Trophoblast cell (in vitro differentiated cells and primary cell): ENCODE measurements at regions not wholly inside any gene's neighbourhood (a gene's known extent, or its start where the extent isn't known, plus 50 kb on each side); places are given as distances from the start of the nearest gene placed in this dataset.
"Not testable (repeated sequence)": the region's sequence is repeated elsewhere in the genome, so short reads cannot be mapped to it uniquely, and the experiment has no call there.

Experiments used
- DNase-seq, 2 donors: peaks; one replicate each; pipeline ENCODE4 v3.0.0-alpha.2; 2016
- H2AFZ ChIP-seq: 2 replicates; pipeline ENCODE4 v1.6.1; 2013; ENCODE audit warnings: low read length, moderate library complexity, mild to moderate bottlenecking; ENCODE audit not compliant: insufficient read depth, poor library complexity
- H2AK5ac ChIP-seq: 2 replicates; pipeline ENCODE4 v1.6.1; 2013; ENCODE audit warnings: mild to moderate bottlenecking, low read length
- H2BK120ac ChIP-seq: 2 replicates; pipeline ENCODE4 v1.6.1; 2013; ENCODE audit warnings: low read length, mild to moderate bottlenecking, moderate library complexity; ENCODE audit not compliant: insufficient read depth, poor library complexity
- H2BK12ac ChIP-seq: 2 replicates; pipeline ENCODE4 v1.6.1; 2013; ENCODE audit warnings: mild to moderate bottlenecking, low read length, moderate library complexity
- H2BK5ac ChIP-seq: 2 replicates; pipeline ENCODE4 v1.6.1; 2013; ENCODE audit warnings: low read length, low read depth, moderate library complexity, mild to moderate bottlenecking; ENCODE audit not compliant: poor library complexity
- H3K14ac ChIP-seq: 2 replicates; pipeline ENCODE4 v1.6.1; 2013; ENCODE audit warnings: mild to moderate bottlenecking, low read length
- H3K18ac ChIP-seq: 2 replicates; pipeline ENCODE4 v1.6.1; 2013; ENCODE audit warnings: mild to moderate bottlenecking, low read length
- H3K23ac ChIP-seq: 2 replicates; pipeline ENCODE4 v1.6.1; 2013; ENCODE audit warnings: low read length
- H3K27ac ChIP-seq: 2 replicates; pipeline ENCODE4 v1.5.1; 2013; ENCODE audit warnings: low read depth, mild to moderate bottlenecking, inconsistent platforms, low read length, moderate library complexity
- H3K27me3 ChIP-seq: 2 replicates; pipeline ENCODE4 v1.6.1; 2013; ENCODE audit warnings: inconsistent platforms, mild to moderate bottlenecking, low read length, moderate library complexity; ENCODE audit not compliant: insufficient read depth
- H3K36me3 ChIP-seq, 2 experiments: 1 replicate in 1 of 2; 2 replicates in 1 of 2; pipeline ENCODE4 v1.6.1; 2013; ENCODE audit warnings: low read length in 2 of 2, mild to moderate bottlenecking in 2 of 2, moderate library complexity in 1 of 2; ENCODE audit not compliant: insufficient read depth in 2 of 2, control insufficient read depth in 1 of 2
- H3K4ac ChIP-seq: 2 replicates; pipeline ENCODE4 v1.6.1; 2013; ENCODE audit warnings: low read depth, mild to moderate bottlenecking, low read length, moderate library complexity
- H3K4me1 ChIP-seq, 2 experiments: 1 replicate in 1 of 2; 2 replicates in 1 of 2; pipeline ENCODE4 v1.6.1; 2013; ENCODE audit warnings: low read length in 2 of 2, mild to moderate bottlenecking in 2 of 2, moderate library complexity in 1 of 2; ENCODE audit not compliant: insufficient read depth in 2 of 2, control insufficient read depth in 1 of 2
- H3K4me2 ChIP-seq: 2 replicates; pipeline ENCODE4 v1.6.1; 2013; ENCODE audit warnings: inconsistent platforms, mild to moderate bottlenecking, low read length, moderate library complexity
- H3K4me3 ChIP-seq: 2 replicates; pipeline ENCODE4 v1.5.1; 2013; ENCODE audit warnings: mild to moderate bottlenecking, low read depth, low read length, inconsistent platforms
- H3K79me1 ChIP-seq: one replicate; pipeline ENCODE4 v1.6.1; 2013; ENCODE audit warnings: low read length
- H3K79me2 ChIP-seq: 2 replicates; pipeline ENCODE4 v1.6.1; 2013; ENCODE audit warnings: low read length, mild to moderate bottlenecking; ENCODE audit not compliant: control insufficient read depth, insufficient read depth, poor library complexity
- H3K9ac ChIP-seq: 2 replicates; pipeline ENCODE4 v1.6.1; 2013; ENCODE audit warnings: mild to moderate bottlenecking, low read length
- H3K9me3 ChIP-seq: 2 replicates; pipeline ENCODE4 v1.6.1; 2013; ENCODE audit warnings: low read depth, mild to moderate bottlenecking, control low read depth, inconsistent platforms, low read length; ENCODE audit not compliant: insufficient read depth
- H4K12ac ChIP-seq: 2 replicates; pipeline ENCODE4 v1.6.1; 2013; ENCODE audit warnings: low read depth, mild to moderate bottlenecking, low read length, moderate library complexity
- H4K8ac ChIP-seq: 2 replicates; pipeline ENCODE4 v1.6.1; 2013; ENCODE audit warnings: low read depth, mild to moderate bottlenecking, low read length, moderate library complexity
- H4K91ac ChIP-seq: one replicate; pipeline ENCODE4 v1.6.1; 2013; ENCODE audit warnings: low read depth, mild to moderate bottlenecking, low read length, moderate library complexity
- WGBS: extraction: QIAGEN DNeasy Blood & Tissue Kit; methylation state at CpG from one replicate; pipeline ENCODE4 v1.1.7; 2013; ENCODE audit warnings: missing lambda C conversion rate; ENCODE audit not compliant: insufficient read length, insufficient coverage; ENCODE audit errors: extremely low coverage; 5-methylcytosine and 5-hydroxymethylcytosine counted together

- Histone ChIP-seq H3K9me3 (no peaks in the 10 kb centered on the region), H3K27ac (no peak overlapping the region), H4K8ac (no peak overlapping the region), H3K4ac (no peak overlapping the region), H3K4me2 (no peak overlapping the region), H3K23ac (no peak overlapping the region), H3K4me1 (no peaks in the 10 kb centered on the region), H2AFZ (no peak overlapping the region), H4K91ac (no peak overlapping the region), H3K36me3 (no peaks in the 10 kb centered on the region), H3K14ac (no peak overlapping the region), H2AK5ac (no peak overlapping the region), H2BK120ac (no peak overlapping the region), H2BK5ac (no peak overlapping the region), H4K12ac (no peak overlapping the region), H3K18ac (no peak overlapping the region), H3K4me3 (no peak overlapping the region), H3K79me2 (no peaks in the 10 kb centered on the region), H3K9ac (no peak overlapping the region), H2BK12ac (no peak overlapping the region), H3K27me3 (peaks cover 4% of the 10 kb centered on the region), H3K79me1 (no peaks in the 10 kb centered on the region)
- DNase-seq: no peak
- no CpG with 5 or more reads among the region's 4 CpGs for WGBS
Observed at GRCh38 chr21:39071623-39072214, 111.5 kb downstream of the PSMG1 start.

GRCh38 chr21:39069856-39070255, 113.4 kb downstream of the PSMG1 start:
- H3K9me3 ChIP-seq, H2BK5ac ChIP-seq: not testable (repeated sequence)
- WGBS: no CpG with 5 or more reads among the region's 3 CpGs

GRCh38 chr21:39066829-39067780, 116.1 kb downstream of the PSMG1 start:
- H3K79me2 ChIP-seq: no peaks in the 10 kb centered on the region
- no peak overlapping the region for H4K91ac ChIP-seq
- no peak overlapping the region for H3K4ac ChIP-seq
- no peak overlapping the region for H2BK12ac ChIP-seq
- no peak overlapping the region for H3K27ac ChIP-seq
- no peak overlapping the region for H3K4me2 ChIP-seq
- DNase-seq: no peak
- no peak overlapping the region for H2AK5ac ChIP-seq
- H3K18ac ChIP-seq: no peak overlapping the region
- no peaks in the 10 kb centered on the region for H3K27me3 ChIP-seq
- no peak overlapping the region for H2BK120ac ChIP-seq
- no peak overlapping the region for H3K14ac ChIP-seq
- no CpG with 5 or more reads among the region's 12 CpGs for WGBS
- no peaks in the 10 kb centered on the region for H3K36me3 ChIP-seq
- H3K4me3 ChIP-seq: no peak overlapping the region
- no peak overlapping the region for H4K12ac ChIP-seq
- no peak overlapping the region for H4K8ac ChIP-seq
- peaks cover 9% of the 10 kb centered on the region for H3K9me3 ChIP-seq
- no peak overlapping the region for H3K9ac ChIP-seq
- no peak overlapping the region for H2BK5ac ChIP-seq
- no peak overlapping the region for H3K23ac ChIP-seq
- no peaks in the 10 kb centered on the region for H3K79me1 ChIP-seq
- peak overlapping the region; percentile 45 for H2AFZ ChIP-seq
- H3K4me1 ChIP-seq: no peaks in the 10 kb centered on the region

More at GRCh38 chr21:39069856-39070255, 113.4 kb downstream of the PSMG1 start:
- H3K4me1 ChIP-seq, H3K4me3 ChIP-seq, H3K9ac ChIP-seq, H3K4me2 ChIP-seq, H3K4ac ChIP-seq, H4K8ac ChIP-seq, H3K79me1 ChIP-seq, H3K27ac ChIP-seq, H3K14ac ChIP-seq, H3K23ac ChIP-seq, H3K27me3 ChIP-seq, H3K18ac ChIP-seq, H3K36me3 ChIP-seq, H2AK5ac ChIP-seq, H2AFZ ChIP-seq, H2BK120ac ChIP-seq, H4K12ac ChIP-seq, DNase-seq, H3K79me2 ChIP-seq, H4K91ac ChIP-seq, H2BK12ac ChIP-seq: not testable (repeated sequence)

- H3K9ac ChIP-seq: no peak overlapping the region
- H3K27ac ChIP-seq: no peak overlapping the region
- no peak overlapping the region for H2AFZ ChIP-seq
- H2BK120ac ChIP-seq: no peak overlapping the region
- H4K8ac ChIP-seq: no peak overlapping the region
- no peaks in the 10 kb centered on the region for H3K79me1 ChIP-seq
- H4K91ac ChIP-seq: no peak overlapping the region
- no peak overlapping the region for H4K12ac ChIP-seq
- no peaks in the 10 kb centered on the region for H3K36me3 ChIP-seq
- no peak for DNase-seq
- no peak overlapping the region for H2BK5ac ChIP-seq
- no peak overlapping the region for H3K4me2 ChIP-seq
- no peaks in the 10 kb centered on the region for H3K27me3 ChIP-seq
- no peak overlapping the region for H3K18ac ChIP-seq
- H3K23ac ChIP-seq: no peak overlapping the region
- H2BK12ac ChIP-seq: no peak overlapping the region
- H3K79me2 ChIP-seq: no peaks in the 10 kb centered on the region
- no peak overlapping the region for H3K14ac ChIP-seq
- H3K4me3 ChIP-seq: no peak overlapping the region
- no peak overlapping the region for H3K4ac ChIP-seq
- H3K4me1 ChIP-seq: no peaks in the 10 kb centered on the region
- no CpG with 5 or more reads among the region's 2 CpGs for whole genome bisulfite sequencing
- H3K9me3 ChIP-seq: peaks cover 9% of the 10 kb centered on the region
- H2AK5ac ChIP-seq: no peak overlapping the region
Observed at GRCh38 chr21:39065917-39066316, 117.3 kb downstream of the PSMG1 start.
